ENCODE measurements at regions not wholly inside any gene's neighbourhood (a gene's known extent, or its start where the extent isn't known, plus 50 kb on each side); places are given as distances from the start of the nearest gene placed in this dataset.
"Not testable (repeated sequence)": the region's sequence is repeated elsewhere in the genome, so short reads cannot be mapped to it uniquely, and the experiment has no call there.

- DNase-seq, result not testable (repeated sequence)
These were observed 92.0 kb upstream of the FRG1 start for GRCh38 chr4:189848672-189849071.

GRCh38 chr4:189850239-189850856, 90.3 kb upstream of the FRG1 start:
- no peak for DNase-seq

- no peak for DNase-seq
These were observed 82.2 kb upstream of the FRG1 start for GRCh38 chr4:189858435-189858834.

- DNase-seq, result no peak
These were observed 79.6 kb upstream of the FRG1 start for GRCh38 chr4:189861101-189861500.

GRCh38 chr4:189869236-189869635, 71.4 kb upstream of the FRG1 start:
- no peak for DNase-seq

GRCh38 chr4:189870511-189871234, 70.0 kb upstream of the FRG1 start:
- no peak for DNase-seq

GRCh38 chr4:189874591-189874990, 66.1 kb upstream of the FRG1 start:
- DNase-seq, result no peak

GRCh38 chr4:189881190-189881589, 59.5 kb upstream of the FRG1 start:
- not testable (repeated sequence) for DNase-seq

GRCh38 chr4:189888407-189888806, 52.3 kb upstream of the FRG1 start:
- not testable (repeated sequence) for DNase-seq
